ENCODE measurements at regions not wholly inside any gene's neighbourhood (a gene's known extent, or its start where the extent isn't known, plus 50 kb on each side); places are given as distances from the start of the nearest gene placed in this dataset.
"Not testable (repeated sequence)": the region's sequence is repeated elsewhere in the genome, so short reads cannot be mapped to it uniquely, and the experiment has no call there.

DNA sequence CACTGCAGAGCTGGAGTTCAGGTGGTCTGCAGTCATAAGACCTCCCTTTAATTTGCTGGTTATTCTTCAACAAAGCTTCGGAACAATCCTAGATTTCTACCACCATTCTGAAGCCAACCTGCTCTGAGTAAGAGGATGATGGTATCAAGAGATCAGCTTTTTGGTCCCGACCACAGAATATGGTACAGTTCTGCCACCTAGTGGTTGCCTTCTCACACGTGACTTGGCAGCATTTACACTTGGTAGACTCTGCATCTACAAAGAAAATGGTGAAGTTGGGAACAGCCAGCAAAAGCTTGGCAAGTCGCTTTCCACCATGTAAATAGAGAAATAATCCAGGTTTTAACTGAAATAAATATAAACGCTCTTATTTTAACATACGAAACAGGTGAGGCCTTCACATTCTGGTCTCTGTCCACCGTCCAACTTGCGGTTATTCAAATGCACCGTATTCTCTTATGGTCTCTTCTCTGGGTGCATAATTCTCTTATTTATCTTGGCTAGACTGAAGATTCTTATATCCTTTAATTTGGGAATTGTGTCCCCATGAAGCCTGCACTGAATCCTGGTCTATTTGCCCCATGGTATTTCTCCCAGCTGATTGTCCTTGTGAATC is 173.9 kb upstream of the GRM3 start:
- no peaks in the 10 kb centered on the region for H3K4me1 ChIP-seq (ENCODE audit: control insufficient read depth, insufficient read depth, low read length)
- H3K9me3 ChIP-seq (replicated peaks; ENCODE audit: control insufficient read depth, low read depth, low read length), result no peaks in the 10 kb centered on the region
- no peaks in the 10 kb centered on the region for H3K27me3 ChIP-seq (ENCODE audit: control insufficient read depth, insufficient read depth, low read length)
- no CpG with 5 or more reads among the region's 9 CpGs for WGBS (ENCODE audit: insufficient coverage)
- no peak overlapping the region for H3K27ac ChIP-seq (ENCODE audit: low read length)
- DNase-seq, result peak; percentile 73
- H3K36me3 ChIP-seq (ENCODE audit: control insufficient read depth, insufficient read depth, low read length), result no peaks in the 10 kb centered on the region
- no peak overlapping the region for H3K4me3 ChIP-seq (ENCODE audit: low read length)

DNA sequence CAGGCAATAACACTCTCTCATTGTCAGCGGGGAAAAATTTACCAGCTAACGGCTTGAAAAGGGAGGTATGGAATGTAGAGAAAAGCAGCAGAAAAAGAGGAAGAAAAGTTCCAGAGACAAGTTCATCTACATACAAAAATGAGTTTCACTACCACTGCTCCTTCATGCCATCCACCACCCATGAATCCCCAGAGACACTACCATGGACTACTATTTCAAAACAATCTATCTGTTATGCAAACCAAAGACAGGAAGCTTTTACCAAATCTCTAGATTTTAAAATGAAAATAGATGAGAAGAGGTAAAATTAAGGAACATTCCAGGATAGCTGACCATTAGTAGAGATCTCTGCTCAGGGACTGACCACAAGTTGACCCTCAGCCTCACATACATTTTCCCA is 189.0 kb upstream of the GRM3 start:
- no peak overlapping the region for H3K27ac ChIP-seq (ENCODE audit: low read length)
- no peaks in the 10 kb centered on the region for H3K9me3 ChIP-seq (replicated peaks; ENCODE audit: control insufficient read depth, low read depth, low read length)
- no peak overlapping the region for H3K4me3 ChIP-seq (ENCODE audit: low read length)
- no CpG with 5 or more reads among the region's 2 CpGs for WGBS (ENCODE audit: insufficient coverage)
- no peaks in the 10 kb centered on the region for H3K4me1 ChIP-seq (ENCODE audit: control insufficient read depth, insufficient read depth, low read length)
- no peaks in the 10 kb centered on the region for H3K36me3 ChIP-seq (ENCODE audit: control insufficient read depth, insufficient read depth, low read length)
- H3K27me3 ChIP-seq (ENCODE audit: control insufficient read depth, insufficient read depth, low read length), result no peaks in the 10 kb centered on the region
- DNase-seq, result no peak

GRCh38 chr7:86453454-86453853 is 190.3 kb upstream of the GRM3 start:
- no peak for DNase-seq
- WGBS (ENCODE audit: insufficient coverage), result 83% methylated on average over 1 of the region's 1 CpG
- H3K4me3 ChIP-seq (ENCODE audit: low read length), result no peak overlapping the region

DNA sequence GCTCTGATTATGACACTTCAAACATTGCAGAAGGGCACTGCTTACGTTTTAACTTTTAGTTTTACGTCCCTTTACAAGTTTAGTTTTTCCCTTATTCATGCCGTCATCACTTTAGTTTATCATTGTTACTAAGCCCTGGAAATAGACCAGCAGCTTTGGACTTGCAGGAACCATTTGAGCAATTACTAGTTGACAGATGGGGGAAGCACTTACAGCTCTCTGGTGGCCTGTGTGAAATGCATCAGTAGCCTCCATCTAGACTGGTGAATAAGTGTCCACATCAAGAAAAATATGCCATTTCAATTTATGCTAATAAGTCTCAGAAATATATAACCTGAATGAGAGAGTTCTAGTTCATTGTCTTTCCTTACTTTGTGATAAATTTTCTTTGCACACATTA is 194.9 kb upstream of the GRM3 start:
- H3K27me3 ChIP-seq (ENCODE audit: control insufficient read depth, insufficient read depth, low read length), result no peaks in the 10 kb centered on the region
- H3K9me3 ChIP-seq (replicated peaks; ENCODE audit: control insufficient read depth, low read depth, low read length), result no peaks in the 10 kb centered on the region
- no peaks in the 10 kb centered on the region for H3K4me1 ChIP-seq (ENCODE audit: control insufficient read depth, insufficient read depth, low read length)
- H3K36me3 ChIP-seq (ENCODE audit: control insufficient read depth, insufficient read depth, low read length), result no peaks in the 10 kb centered on the region
- no peak overlapping the region for H3K27ac ChIP-seq (ENCODE audit: low read length)
- WGBS (ENCODE audit: insufficient coverage), result no CpG with 5 or more reads among the region's 3 CpGs
- DNase-seq, result peak; percentile 1
- H3K4me3 ChIP-seq (ENCODE audit: low read length), result no peak overlapping the region

More at GRCh38 chr7:86453454-86453853, 190.3 kb upstream of the GRM3 start:
- no peak overlapping the region for H3K27ac ChIP-seq (ENCODE audit: low read length)
- H3K9me3 ChIP-seq (replicated peaks; ENCODE audit: control insufficient read depth, low read depth, low read length), result no peaks in the 10 kb centered on the region
- H3K36me3 ChIP-seq (ENCODE audit: control insufficient read depth, insufficient read depth, low read length), result no peaks in the 10 kb centered on the region
- H3K4me1 ChIP-seq (ENCODE audit: control insufficient read depth, insufficient read depth, low read length), result no peaks in the 10 kb centered on the region
- no peaks in the 10 kb centered on the region for H3K27me3 ChIP-seq (ENCODE audit: control insufficient read depth, insufficient read depth, low read length)

GRCh38 chr7:86445285-86445684 is 198.4 kb upstream of the GRM3 start:
- no peaks in the 10 kb centered on the region for H3K36me3 ChIP-seq (ENCODE audit: control insufficient read depth, insufficient read depth, low read length)
- H3K4me3 ChIP-seq (ENCODE audit: low read length), result no peak overlapping the region
- H3K4me1 ChIP-seq (ENCODE audit: control insufficient read depth, insufficient read depth, low read length), result no peaks in the 10 kb centered on the region
- H3K27ac ChIP-seq (ENCODE audit: low read length), result no peak overlapping the region
- no peaks in the 10 kb centered on the region for H3K27me3 ChIP-seq (ENCODE audit: control insufficient read depth, insufficient read depth, low read length)
- no peak for DNase-seq
- H3K9me3 ChIP-seq (replicated peaks; ENCODE audit: control insufficient read depth, low read depth, low read length), result no peaks in the 10 kb centered on the region

DNA sequence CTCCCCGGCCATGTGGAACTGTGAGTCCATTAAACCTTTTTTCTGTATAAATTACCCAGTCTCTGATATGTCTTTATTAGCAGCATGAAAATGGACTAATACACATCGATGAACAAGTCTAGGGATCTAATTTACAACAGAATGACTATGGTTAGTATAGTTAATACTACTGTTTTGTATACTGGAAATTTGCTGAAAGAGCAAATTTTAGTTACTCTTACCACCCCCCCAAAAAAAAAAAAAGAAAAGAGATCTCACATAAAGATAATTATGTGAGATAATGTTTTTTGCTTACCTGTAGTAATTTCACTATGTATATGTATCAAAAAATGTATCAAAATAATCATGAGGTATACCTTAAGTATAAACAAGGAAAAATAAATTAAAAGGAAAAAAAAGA is 199.5 kb upstream of the GRM3 start:
- Histone ChIP-seq H3K9me3 (replicated peaks; ENCODE audit: control insufficient read depth, low read depth, low read length) (no peaks in the 10 kb centered on the region), H3K27ac (ENCODE audit: low read length) (no peak overlapping the region), H3K4me1 (ENCODE audit: control insufficient read depth, insufficient read depth, low read length) (no peaks in the 10 kb centered on the region), H3K27me3 (ENCODE audit: control insufficient read depth, insufficient read depth, low read length) (no peaks in the 10 kb centered on the region), H3K4me3 (ENCODE audit: low read length) (no peak overlapping the region), H3K36me3 (ENCODE audit: control insufficient read depth, insufficient read depth, low read length) (no peaks in the 10 kb centered on the region)
- WGBS (ENCODE audit: insufficient coverage), result no CpG with 5 or more reads among the region's 2 CpGs
- no peak for DNase-seq

DNA sequence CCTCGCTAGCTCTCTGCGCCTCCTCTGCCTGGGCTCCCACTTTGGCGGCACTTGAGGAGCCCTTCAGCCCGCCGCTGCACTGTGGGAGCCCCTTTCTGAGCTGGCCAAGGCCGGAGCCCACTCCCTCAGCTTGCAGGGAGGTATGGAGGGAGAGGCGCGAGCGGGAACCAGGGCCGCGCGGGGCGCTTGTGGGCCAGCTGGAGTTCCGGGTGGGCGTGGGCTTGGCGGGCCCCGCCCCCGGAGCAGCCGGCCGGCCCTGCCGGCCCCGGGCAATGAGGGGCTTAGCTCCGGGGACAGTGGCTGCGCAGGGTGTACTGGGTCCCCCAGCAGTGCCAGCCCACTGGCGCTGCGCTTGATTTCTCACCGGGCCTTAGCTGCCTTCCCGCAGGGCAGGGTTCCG is 203.3 kb upstream of the GRM3 start:
- WGBS (ENCODE audit: insufficient coverage), result 91% methylated on average over 26 of the region's 29 CpGs
- DNase-seq; H3K4me1 ChIP-seq (ENCODE audit: control insufficient read depth, insufficient read depth, low read length); H3K9me3 ChIP-seq (replicated peaks; ENCODE audit: control insufficient read depth, low read depth, low read length); H3K27me3 ChIP-seq (ENCODE audit: control insufficient read depth, insufficient read depth, low read length); H3K27ac ChIP-seq (ENCODE audit: low read length); H3K36me3 ChIP-seq (ENCODE audit: control insufficient read depth, insufficient read depth, low read length); H3K4me3 ChIP-seq (ENCODE audit: low read length): not testable (repeated sequence)

DNA sequence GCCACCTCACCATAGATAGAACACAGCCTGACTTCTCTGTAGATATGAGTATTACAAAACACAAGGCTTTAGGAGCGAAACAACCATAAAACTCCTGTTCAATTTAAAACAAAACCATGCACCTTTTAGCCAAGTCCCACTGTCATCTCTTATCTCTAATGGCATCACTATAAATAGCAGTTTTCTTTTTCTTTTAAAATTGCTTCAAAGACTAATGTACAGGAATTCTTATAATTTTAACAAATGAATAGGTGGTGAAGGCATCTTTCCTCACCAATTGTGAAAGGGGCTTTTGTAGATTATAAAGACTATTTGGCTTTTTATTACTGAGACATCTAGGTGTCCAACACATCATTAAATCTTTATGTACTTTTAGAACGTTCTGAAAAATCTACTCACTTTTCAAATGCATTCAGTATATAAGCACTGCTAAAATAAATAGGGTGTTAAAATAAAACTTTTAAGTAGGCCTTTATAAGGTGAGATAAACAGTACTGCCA is 205.7 kb upstream of the GRM3 start:
- Histone ChIP-seq H3K4me1 (ENCODE audit: control insufficient read depth, insufficient read depth, low read length) (no peaks in the 10 kb centered on the region), H3K27ac (ENCODE audit: low read length) (no peak overlapping the region), H3K4me3 (ENCODE audit: low read length) (no peak overlapping the region), H3K36me3 (ENCODE audit: control insufficient read depth, insufficient read depth, low read length) (no peaks in the 10 kb centered on the region), H3K27me3 (ENCODE audit: control insufficient read depth, insufficient read depth, low read length) (no peaks in the 10 kb centered on the region), H3K9me3 (replicated peaks; ENCODE audit: control insufficient read depth, low read depth, low read length) (no peaks in the 10 kb centered on the region)
- DNase-seq, result no peak
- WGBS (ENCODE audit: insufficient coverage), result no CpG with 5 or more reads among the region's 2 CpGs

- Histone ChIP-seq H3K4me1 (ENCODE audit: control insufficient read depth, insufficient read depth, low read length) (no peaks in the 10 kb centered on the region), H3K27ac (ENCODE audit: low read length) (no peak overlapping the region), H3K36me3 (ENCODE audit: control insufficient read depth, insufficient read depth, low read length) (no peaks in the 10 kb centered on the region), H3K27me3 (ENCODE audit: control insufficient read depth, insufficient read depth, low read length) (no peaks in the 10 kb centered on the region), H3K4me3 (ENCODE audit: low read length) (no peak overlapping the region), H3K9me3 (replicated peaks; ENCODE audit: control insufficient read depth, low read depth, low read length) (no peaks in the 10 kb centered on the region)
- no peak for DNase-seq
- no CpG with 5 or more reads among the region's 4 CpGs for WGBS (ENCODE audit: insufficient coverage)
Measured at GRCh38 chr7:86431761-86432160, 211.9 kb upstream of the GRM3 start.

- Histone ChIP-seq H3K9me3 (replicated peaks; ENCODE audit: control insufficient read depth, low read depth, low read length) (peaks cover 2% of the 10 kb centered on the region), H3K4me3 (ENCODE audit: low read length) (no peak overlapping the region), H3K4me1 (ENCODE audit: control insufficient read depth, insufficient read depth, low read length) (no peaks in the 10 kb centered on the region), H3K27me3 (ENCODE audit: control insufficient read depth, insufficient read depth, low read length) (no peaks in the 10 kb centered on the region), H3K36me3 (ENCODE audit: control insufficient read depth, insufficient read depth, low read length) (no peaks in the 10 kb centered on the region), H3K27ac (ENCODE audit: low read length) (no peak overlapping the region)
- DNase-seq, result no peak
- WGBS (ENCODE audit: insufficient coverage), result 70% methylated on average over 2 of the region's 2 CpGs
Measured at GRCh38 chr7:86411814-86412213, 231.9 kb upstream of the GRM3 start.

DNA sequence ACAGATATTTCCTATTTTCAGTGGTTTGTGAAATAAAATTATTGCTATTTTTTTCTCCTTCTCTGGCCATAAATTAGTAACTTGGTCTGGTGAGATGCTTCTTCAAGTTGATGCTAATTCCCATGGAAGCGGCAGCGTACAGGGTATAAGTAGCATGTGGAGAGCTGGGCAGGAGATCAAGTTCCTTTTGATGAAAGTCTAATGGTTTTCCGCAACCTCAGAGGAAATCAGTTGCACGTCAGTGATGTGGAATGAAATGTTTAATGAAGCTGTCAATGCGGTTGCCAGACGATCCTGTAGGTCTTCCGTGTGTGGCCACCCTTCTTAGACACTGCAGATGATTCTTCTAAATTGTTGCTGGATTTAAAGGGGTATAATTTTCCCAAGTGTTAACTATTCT is 236.4 kb upstream of the GRM3 start:
- peak; percentile 1 for DNase-seq
- 66% methylated on average over 4 of the region's 7 CpGs for WGBS (ENCODE audit: insufficient coverage)
- Histone ChIP-seq H3K27me3 (ENCODE audit: control insufficient read depth, insufficient read depth, low read length) (no peaks in the 10 kb centered on the region), H3K36me3 (ENCODE audit: control insufficient read depth, insufficient read depth, low read length) (no peaks in the 10 kb centered on the region), H3K27ac (ENCODE audit: low read length) (no peak overlapping the region), H3K4me3 (ENCODE audit: low read length) (no peak overlapping the region), H3K4me1 (ENCODE audit: control insufficient read depth, insufficient read depth, low read length) (no peaks in the 10 kb centered on the region), H3K9me3 (replicated peaks; ENCODE audit: control insufficient read depth, low read depth, low read length) (peaks cover under 1% of the 10 kb centered on the region)

All from muscle of leg (tissue), 3 donors.